ENCODE measurements at regions not wholly inside any gene's neighbourhood (a gene's known extent, or its start where the extent isn't known, plus 50 kb on each side); places are given as distances from the start of the nearest gene placed in this dataset.

DNA sequence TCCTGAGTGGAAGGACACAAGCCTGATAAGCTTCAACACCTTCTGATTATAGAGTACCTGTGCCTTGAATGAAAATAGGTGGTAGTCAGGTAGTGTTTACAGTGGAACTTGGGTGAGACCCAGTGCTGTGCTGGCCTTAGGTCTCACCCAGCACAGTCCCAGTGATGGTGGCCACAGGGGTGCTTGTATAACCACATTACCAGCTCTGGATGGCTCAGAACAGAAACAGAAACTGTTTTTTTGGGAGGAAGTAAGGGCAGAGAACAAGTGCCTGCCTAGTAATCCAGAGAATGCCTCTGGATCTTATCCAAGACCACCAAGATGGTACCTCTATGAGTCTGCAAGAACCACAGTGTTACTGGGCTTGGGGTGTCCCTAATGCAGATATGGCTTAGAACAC lies 171.5 kb upstream of the DIPK2B start:
- no peak for DNase-seq

DNA sequence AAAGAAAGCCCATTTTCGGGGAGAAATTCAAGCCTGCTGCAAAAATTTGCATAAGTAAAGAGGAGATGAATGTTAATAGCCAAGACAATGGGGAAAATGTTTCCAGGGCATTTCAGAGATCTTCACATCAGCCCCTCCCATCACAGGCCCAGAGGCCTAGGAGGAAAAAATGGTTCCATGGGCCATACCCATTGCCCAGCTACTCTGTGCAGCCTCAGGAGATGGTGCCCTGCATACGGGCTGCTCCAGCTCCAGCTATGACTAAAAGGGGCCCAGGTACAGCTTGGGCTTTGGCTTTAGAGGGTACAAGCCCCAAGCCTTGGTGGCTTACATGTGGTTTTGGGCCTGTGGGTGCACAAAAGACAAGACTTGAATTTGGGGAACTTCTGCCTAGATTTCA lies 168.0 kb upstream of the DIPK2B start:
- DNase-seq: no peak

DNA sequence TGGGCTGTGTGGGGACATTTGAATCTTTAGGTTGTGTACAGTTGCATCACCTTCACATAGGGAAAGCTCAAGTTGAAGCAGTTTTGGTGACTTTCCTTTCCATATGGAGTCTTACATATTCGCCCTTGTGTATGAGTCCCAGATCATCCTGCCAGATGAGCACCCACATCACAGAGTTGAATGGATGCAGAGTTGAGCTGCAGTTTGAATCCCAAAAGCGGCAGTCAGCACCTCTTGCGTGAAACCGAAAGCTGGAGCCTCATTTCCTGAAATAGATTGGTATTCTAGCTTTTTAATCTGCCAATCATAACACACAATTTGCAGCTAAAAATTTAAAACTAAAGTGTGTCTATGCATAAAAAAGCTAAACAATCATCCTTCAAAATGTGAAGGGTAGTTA lies 162.9 kb upstream of the DIPK2B start:
- no peak for DNase-seq

DNA sequence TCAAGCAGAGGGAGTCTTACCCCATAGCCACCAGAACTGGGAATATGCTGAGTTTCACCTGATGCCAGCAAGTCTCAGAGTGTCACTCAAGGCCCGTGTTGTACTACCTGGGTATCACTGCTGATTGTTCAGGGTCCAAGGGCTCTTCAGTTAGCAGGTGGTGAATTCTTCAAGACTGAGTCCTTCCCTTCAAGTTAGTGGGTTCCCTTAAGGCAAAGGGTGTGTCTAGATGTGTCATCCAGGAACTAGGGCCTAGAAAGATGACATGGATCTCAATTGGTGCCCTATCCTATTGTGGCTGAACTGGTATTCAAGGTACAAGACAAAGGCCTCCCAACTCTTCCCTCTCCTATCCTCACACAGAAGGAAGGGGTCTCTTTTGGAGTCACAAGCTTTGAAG lies 159.9 kb upstream of the DIPK2B start:
- no peak for DNase-seq

DNA sequence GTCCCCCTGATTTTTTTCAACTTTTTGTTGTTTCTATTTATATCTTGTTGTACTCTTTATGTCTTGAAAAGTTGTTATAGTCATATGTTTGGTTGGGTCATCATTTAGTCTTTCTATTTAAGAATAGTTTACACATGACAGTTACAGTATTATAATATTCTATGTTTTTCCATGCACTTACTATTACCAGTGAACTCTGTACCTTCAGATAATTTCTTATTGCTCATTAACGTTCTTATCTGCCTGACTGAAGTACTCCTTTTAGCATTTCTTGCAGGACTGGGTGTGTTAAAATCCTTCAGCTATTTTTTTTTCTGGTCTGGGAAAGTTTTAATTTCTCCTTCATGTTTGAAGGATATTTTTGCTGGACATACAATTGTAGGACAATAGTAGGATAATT lies 157.7 kb upstream of the DIPK2B start:
- DNase-seq: no peak

DNA sequence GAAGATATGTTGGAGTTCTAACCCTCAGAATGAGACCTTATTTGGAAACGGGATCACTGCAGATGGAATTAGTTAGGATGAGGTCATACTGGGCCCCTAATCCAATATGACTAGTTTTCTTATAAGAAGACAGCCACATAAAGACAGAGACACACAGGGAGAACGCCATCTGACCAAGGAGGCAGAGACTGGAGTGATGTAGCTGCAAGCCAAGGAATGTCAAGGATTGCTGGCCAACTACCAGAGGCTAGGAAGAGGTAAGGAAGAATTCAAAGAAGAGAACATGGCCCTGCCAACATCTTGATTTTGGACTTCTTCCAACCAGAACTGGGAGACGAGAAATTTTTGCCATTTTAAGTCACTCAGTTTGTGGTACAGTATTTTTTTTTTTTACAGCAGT lies 152.8 kb upstream of the DIPK2B start:
- no peak for DNase-seq

DNA sequence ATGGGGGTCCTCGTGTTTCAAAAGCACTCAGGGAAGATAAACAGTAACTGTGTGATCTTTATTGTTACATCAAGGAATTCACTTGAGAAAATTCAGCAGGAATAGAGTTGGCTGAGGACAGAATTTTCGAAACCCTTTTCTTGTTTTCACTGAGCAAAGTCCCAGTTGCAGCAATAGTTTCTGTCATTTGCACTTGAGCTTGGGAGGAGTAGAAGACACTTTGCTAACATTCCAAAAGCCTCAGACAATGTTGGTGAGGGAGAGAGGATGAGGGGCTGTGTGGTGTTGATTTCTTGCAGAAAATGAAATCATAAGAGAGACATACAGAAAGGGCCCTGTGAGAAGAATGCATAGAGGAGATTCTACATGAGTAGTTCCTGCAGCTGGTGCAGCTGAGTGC lies 151.9 kb upstream of the DIPK2B start:
- DNase-seq: no peak

DNA sequence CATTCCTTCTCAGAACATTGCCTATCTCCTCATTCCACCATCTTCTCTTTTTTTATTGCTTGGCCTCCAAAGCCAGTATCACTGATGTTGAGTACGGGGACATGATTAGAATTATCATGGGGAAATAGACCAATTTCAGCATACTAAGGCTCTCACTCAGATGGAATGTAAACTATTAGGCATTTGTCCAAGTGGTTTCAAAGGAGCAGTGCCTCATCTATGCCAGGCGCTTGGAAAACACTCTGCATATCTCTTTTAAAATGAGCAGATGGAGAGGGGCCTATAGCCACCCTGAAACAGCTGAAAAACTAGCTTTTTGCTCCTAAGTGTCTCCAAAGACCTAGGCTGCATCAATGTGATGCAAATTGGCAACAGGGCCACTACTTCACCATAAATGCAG lies 150.8 kb upstream of the DIPK2B start:
- DNase-seq: no peak

DNA sequence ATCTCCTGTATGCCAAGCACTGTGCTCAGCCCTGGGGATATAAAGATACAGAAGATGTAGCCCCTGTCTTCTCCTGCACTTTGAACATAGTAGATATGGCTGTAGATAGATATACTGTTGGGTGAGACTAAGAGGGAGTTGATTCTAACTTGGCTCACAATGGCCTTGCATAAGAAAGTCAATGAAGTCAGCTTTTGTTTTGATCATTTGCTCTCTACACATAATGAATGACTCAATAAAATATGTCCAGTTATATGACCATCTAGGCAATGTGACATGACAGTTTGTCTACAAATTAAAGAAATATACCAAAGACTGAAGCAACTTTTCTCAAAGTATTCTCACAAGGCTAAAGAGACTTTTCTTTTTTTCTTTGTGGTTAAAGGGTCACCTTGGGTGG lies 147.6 kb upstream of the DIPK2B start:
- DNase-seq: no peak

DNA sequence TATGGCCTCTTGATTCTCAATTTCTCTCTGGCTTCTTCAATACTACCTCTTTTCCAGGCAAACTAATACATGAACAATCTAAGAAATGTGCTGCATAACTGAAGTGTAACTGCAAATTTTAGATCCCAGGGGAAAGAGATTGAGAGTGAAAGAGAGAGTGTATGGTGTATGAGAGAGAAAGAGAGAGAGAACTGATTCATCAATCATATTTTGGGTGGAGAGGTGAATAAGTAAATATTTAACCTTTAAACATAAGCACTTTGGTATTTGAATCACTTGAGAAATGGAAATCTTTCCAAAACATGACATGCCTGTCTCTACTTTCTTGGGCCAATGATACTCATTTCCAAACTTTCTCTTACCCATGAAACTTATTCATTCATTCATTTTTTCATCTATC lies 147.2 kb upstream of the DIPK2B start:
- DNase-seq: no peak

DNA sequence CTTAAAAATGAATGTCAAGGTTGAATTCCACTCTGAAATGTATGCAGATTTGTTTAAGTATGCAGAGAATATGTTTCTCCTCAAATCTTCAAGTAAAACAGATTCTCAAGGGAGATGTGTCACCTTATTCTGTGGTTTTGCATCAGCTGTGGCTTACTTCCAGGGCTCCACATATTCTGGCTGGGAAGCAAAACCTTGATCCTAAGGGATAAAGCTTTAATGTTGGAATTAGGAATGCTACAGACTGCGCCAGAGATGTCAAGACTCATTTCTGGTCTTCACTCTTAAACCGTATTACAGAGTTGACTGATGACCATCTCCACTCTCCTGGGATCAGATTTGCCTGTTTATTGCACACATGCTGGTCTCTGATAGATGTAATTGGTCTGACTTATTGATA lies 143.9 kb upstream of the DIPK2B start:
- no peak for DNase-seq

DNA sequence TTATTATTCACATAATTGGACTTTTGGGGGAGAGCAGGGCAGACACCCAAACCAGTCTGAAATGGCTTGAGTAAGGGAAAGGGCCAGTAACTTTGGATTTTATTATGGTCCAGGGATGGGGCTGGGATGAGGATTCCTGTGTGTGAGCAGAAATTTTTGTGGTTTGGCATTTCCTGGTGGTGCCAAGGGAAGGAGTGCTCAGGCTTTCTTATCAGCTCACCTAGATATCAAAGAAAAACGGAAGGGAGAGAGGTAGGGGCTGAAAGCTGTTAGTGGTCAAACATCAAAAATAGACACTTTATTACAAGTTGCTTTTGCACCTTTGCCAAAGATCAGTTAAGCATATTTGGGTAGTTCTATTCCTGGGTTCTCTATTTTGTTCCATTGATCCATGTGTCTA lies 128.5 kb upstream of the DIPK2B start:
- DNase-seq: no peak

DNA sequence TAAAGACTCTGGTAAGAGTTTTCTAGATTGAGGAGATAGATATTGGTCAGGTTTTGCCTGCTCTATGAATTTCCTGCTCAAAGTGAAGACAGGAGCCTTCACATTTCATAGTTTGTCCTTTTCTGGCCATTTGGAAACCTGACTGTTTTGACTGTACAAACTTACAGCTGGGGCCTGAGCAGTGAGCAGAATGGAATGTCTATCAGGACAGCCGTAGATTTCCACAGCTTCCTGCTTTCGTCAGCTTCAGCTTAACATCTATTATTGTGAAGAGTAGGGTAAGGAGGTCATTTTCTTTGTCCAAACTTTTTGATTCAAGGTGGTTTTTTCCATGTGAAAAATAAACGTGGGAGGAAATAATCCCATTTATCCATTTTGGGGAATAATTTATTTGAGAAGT lies 124.3 kb upstream of the DIPK2B start:
- no peak for DNase-seq

DNA sequence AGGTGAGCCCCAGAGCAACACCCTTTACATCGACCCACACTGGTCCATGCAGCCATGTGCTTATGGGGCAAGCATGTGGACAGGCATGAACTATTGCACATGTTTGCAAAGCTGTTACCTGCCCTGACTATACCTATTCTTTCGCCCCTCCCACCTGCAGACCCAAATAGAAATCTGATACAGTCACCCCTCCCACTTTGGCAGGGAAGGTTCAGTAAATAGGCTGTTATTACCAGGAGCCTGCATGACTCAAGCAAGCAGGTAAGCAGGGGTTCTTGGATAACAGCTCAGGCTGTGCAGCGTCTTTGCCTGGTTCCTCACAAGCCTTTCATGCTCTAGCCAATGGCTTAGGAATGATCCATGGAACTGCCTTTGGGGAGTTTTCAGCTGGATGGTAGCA lies 122.7 kb upstream of the DIPK2B start:
- no peak for DNase-seq

DNA sequence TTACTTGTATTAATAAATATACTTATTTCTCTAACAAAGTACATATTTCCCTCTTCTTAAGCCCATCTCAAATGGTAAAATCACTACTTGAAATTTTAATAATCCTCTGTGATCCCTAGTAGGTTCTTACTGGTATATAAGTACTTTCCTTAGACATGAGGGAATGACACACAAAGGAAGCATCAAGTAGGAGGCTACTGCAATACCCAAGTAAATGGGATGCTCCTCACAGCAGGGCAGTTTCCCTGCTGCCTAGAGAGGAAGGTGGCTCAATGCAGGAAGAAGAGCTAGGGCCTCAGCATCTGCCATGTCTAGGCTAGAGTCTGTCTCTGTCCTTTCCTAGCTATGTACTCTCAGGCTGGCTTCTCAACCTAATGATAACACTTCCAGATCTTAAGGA lies 122.1 kb upstream of the DIPK2B start:
- no peak for DNase-seq

DNA sequence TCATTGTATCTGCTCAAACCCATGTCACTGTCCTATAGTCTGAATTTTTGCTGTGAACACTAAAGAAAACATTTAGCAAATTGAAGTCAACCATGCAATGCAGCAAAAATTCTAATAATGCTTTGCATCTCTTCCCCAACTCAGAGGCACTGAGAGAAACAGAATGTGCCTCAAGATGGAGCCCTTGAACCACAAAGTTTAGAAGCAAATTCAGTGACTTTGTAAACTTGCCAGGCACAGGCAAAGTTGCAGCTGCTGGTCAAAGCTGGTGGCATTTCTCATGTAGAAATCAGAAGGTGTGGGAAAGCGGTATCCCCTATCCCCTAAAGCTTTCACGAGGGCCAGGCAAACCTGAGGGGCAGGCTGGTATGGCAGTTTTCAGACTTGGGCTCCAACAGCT lies 121.7 kb upstream of the DIPK2B start:
- DNase-seq: peak in 4 of 14 donors; percentile 1 to 12 (median 8)

DNA sequence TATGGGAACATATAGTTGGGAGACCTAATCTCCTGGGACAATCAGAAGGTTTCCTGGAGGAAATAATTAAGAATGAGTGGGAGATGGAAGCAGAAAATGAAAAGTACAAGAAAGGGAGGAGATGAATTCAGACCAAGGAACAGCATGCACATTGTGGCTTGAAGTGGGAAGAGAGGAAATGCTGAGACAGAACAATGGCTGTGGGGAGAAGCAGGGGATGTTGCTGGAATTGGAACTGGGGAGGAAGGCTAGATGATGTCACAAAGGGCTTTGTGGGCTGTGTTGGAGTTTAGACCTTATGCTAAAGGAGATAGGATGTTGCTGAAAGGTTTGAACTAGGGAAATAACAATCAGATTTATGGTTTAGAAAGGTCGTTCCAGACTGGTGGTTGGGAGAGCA lies 119.5 kb upstream of the DIPK2B start:
- DNase-seq: no peak

DNA sequence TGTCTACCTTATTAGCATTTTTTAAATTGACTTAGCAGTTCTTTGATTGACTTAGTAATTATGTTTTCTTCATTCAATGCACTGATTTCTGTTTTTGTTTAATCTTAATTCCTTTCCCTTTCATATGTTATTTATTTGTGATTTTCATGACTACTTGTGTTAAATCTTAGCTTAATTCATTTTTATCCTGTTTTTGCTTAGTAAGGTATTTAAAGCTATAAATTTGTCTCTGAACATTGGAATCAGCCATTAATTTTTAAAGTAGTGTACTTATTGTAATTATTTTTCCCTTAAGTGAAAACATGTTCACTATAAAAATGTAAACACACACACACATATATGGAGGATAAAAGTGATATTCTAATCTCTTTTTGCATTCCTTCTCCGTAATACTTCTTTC lies 109.1 kb upstream of the DIPK2B start:
- DNase-seq: no peak

DNA sequence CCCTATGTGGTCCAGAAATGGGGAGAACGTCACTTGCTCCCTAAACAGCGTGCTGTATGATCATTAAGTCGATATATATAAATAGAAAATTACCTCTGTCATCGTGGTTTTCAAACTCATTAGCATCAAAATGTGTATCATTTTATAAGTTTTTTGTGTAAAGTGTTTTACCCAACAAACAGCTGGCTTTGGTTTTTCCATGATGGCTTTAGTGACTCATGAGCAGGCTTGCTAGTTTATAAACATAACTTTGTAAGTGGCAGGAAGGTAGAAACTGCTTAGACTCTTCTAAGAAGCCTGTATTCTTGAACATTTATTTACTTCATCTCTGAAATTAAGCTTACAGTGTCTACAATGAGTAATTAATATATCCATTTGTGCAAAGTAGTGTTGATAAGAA lies 108.4 kb upstream of the DIPK2B start:
- DNase-seq: no peak

DNA sequence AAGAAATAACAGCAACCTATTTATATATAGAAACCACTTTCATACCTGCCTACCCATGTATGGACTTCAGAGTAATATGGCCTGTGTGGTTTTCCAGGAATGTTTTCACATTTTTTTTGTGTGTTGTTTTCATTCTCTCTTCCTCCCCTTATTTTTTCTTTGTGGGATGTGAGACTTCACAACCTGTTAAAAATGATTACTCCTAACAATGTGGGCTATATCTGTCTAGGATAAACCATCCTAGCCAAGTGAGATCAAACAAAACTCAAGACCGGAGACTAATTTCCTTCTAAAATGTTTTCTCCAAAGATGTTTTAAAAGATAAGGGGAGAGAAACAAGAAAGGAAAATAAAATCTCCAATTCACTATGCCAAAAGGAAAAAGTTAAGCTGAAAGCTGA lies 106.1 kb upstream of the DIPK2B start:
- DNase-seq: no peak

DNA sequence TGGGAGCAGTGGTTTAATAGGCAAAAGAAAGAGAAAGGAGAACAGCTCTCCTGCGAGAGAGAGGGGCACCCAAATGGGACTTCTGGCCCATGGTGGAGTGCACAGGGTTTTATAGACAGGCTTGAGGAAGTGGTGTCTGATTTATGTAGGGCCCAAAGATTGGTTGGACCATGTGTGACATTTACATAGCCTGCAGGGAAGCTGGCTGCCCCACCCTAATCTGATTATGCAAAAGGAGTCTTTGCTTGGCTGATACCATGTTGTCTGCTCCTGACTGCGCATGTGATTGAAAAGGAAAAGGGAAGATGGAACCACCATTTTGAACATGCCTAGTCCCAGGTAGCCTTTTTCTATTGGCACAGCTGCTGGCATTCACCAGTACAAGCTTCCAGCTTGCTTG lies 100.0 kb upstream of the DIPK2B start:
- no peak for DNase-seq

DNA sequence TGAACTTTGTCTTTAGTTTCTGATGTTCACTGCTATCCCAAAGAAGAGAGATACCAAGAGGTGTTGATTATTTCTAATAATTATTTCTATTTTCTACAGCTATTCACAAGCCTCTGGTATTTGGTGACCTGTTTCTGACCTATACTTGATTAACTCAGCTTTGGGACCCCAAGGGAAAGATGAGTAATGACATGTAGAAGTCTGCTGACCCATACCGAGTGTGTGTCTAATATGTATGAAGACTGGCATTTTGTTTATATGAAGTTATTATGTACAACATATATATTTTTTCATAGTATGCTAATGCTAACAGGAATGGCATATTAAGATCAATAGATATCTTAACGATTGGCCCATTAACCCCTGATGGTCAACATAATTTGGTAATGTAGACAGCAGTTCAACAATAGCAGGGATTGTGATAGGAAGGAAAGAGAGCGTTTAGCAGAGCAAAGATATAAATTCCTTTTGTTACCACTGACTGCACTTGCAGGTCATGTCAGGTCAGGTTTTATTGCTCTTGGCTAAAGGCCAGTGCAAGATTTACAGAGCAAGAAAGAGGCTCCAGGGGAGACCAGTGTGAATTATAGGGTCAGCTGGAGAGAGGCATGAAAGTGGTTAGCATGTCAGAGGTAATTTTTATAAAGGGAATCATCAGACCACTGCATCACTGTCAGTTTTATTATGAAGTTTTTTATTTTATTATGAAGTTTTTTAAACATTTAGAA lies 94.7 kb upstream of the DIPK2B start:
- DNase-seq: no peak

DNA sequence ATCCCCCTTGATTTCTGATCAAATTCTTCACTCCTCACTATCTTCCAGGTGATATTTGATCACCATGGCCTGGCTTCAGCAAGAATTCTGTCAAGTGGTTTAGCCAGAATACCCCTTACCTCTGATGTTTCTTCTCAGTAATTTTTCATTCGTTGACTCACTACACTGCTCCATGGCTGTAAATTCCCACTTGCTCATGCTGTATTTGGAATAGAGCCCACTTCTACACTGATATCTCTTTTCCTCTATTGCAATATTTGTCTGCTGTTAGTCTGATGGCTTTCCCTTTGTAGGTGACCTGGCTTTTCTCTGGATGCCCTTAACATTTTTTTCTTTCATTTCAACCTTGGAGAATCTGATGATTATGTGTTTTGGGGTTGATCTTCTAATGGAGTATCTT lies 73.9 kb upstream of the DIPK2B start:
- no peak for DNase-seq

DNA sequence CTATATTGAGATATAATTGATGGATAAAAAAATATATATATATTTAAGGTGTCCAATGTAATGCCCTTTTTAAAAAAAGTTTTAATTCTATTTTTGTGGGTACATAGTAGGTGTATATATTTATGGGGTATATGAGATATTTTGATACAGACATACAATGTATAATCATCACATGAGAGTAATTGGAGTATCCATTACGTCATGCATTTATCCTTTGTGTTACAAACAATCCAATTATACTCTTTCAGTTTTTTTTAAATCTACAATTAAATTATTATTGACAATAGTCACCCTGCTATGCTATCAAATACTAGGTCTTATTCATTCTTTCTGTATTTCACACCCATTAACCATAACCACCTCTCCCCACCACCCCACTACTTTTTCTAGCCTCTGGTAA lies 66.3 kb upstream of the DIPK2B start:
- no peak for DNase-seq

DNA sequence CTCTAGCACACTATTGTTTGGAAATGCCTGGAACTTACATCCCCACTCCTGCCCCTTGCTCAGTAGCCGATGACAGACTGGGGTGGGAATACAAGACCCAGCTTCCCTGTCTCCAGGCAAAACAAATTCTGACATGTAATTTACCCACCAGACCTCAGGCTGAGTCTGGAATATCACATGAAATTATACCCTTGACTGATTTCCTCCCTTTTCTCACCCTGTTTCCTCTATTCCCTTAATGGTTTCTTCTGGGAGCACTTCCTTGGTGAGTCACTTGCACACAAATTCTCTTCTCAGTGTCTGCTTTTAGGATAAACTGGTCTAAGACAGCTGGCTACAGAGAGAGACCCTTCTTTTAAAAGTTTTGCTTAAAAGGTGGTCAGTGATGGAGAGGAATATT lies 65.8 kb upstream of the DIPK2B start:
- DNase-seq: no peak
